Neural cell (in vitro differentiated cells): ENCODE measurements at regions not wholly inside any gene's neighbourhood (a gene's known extent, or its start where the extent isn't known, plus 50 kb on each side); places are given as distances from the start of the nearest gene placed in this dataset.

Experiments
- H2AFZ ChIP-seq: fragments of 200-600, 300-800 bp; sonication (generic), shearing (Covaris generic); 2 replicates; pipeline ENCODE4 v1.6.0; 2014; ENCODE audit warnings: low read depth, mild to moderate bottlenecking, antibody characterized with exemption, low read length, moderate library complexity
- H3F3A ChIP-seq: fragments of 200-600 bp; shearing (Covaris generic); 2 replicates; pipeline ENCODE4 v1.6.1; 2016; ENCODE audit warnings: mild to moderate bottlenecking, moderate library complexity, mixed read lengths, antibody characterized with exemption, low read length; ENCODE audit not compliant: insufficient read depth, poor library complexity, severe bottlenecking
- H3K27ac ChIP-seq: fragments of 200-600, 300-800 bp; sonication (generic), shearing (Covaris generic); 2 replicates; pipeline ENCODE4 v1.5.1; 2014; ENCODE audit warnings: mild to moderate bottlenecking, low read length, moderate library complexity
- H3K27me3 ChIP-seq: fragments of 300-800, 200-600 bp; sonication (generic), shearing (Covaris generic); 2 replicates; pipeline ENCODE4 v1.6.0; 2014; ENCODE audit warnings: mild to moderate bottlenecking, low read depth, low read length, moderate library complexity; ENCODE audit not compliant: insufficient read depth
- H3K36me3 ChIP-seq: fragments of 300-800, 200-600 bp; sonication (generic), shearing (Covaris generic); 2 replicates; pipeline ENCODE4 v1.5.1; 2014; ENCODE audit warnings: mild to moderate bottlenecking, antibody characterized with exemption, low read length, moderate library complexity; ENCODE audit not compliant: insufficient read depth
- H3K4me2 ChIP-seq: fragments of 300-800, 200-600 bp; sonication (generic), shearing (Covaris generic); 2 replicates; pipeline ENCODE4 v1.6.0; 2014; ENCODE audit warnings: mild to moderate bottlenecking, low read length
- H3K4me3 ChIP-seq: fragments of 300-800, 200-600 bp; sonication (generic), shearing (Covaris generic); 2 replicates; pipeline ENCODE4 v1.5.1; 2014; ENCODE audit warnings: mild to moderate bottlenecking, low read length, moderate library complexity
- H3K79me2 ChIP-seq: fragments of 200-600 bp; shearing (Covaris generic); replicated peaks from 2 replicates; pipeline ENCODE4 v1.6.0; 2014; ENCODE audit warnings: mild to moderate bottlenecking, low read length, moderate library complexity; ENCODE audit not compliant: insufficient read depth
- H3K9ac ChIP-seq: fragments of 300-800, 200-600 bp; sonication (generic), shearing (Covaris generic); 2 replicates; pipeline ENCODE4 v1.6.1; 2016; ENCODE audit warnings: mild to moderate bottlenecking, low read length, mixed read lengths
- H3K9me2 ChIP-seq: fragments of 200-600 bp; shearing (Covaris generic); 2 replicates; pipeline ENCODE4 v1.6.1; 2016; ENCODE audit warnings: mild to moderate bottlenecking, low read length, mixed read lengths; ENCODE audit not compliant: insufficient read depth
- H3K9me3 ChIP-seq: fragments of 200-600, 300-800 bp; sonication (generic), shearing (Covaris generic); 2 replicates; pipeline ENCODE4 v1.6.1; 2016; ENCODE audit warnings: mild to moderate bottlenecking, mixed run types, low read length, moderate library complexity, mixed read lengths
- H4K20me1 ChIP-seq: fragments of 200-600 bp; shearing (Covaris generic); 2 replicates; pipeline ENCODE4 v1.6.1; 2016; ENCODE audit warnings: mild to moderate bottlenecking, mixed run types; ENCODE audit not compliant: insufficient read depth
- CTCF ChIP-seq: fragments of 450-650 bp; IDR thresholded peaks from 2 replicates; pipeline ENCODE4 v1.5.1; 2014; ENCODE audit warnings: antibody characterized with exemption, mild to moderate bottlenecking, moderate library complexity; ENCODE audit not compliant: poor library complexity, severe bottlenecking
- EP300 ChIP-seq: fragments of 450-650 bp; conservative IDR thresholded peaks from 2 replicates; pipeline ENCODE4 v1.6.1; 2014; ENCODE audit warnings: antibody characterized with exemption, mild to moderate bottlenecking, moderate library complexity; ENCODE audit not compliant: poor library complexity, severe bottlenecking
- EZH2 ChIP-seq: fragments of 200-600, 300-800 bp; shearing (Covaris generic), sonication (generic); IDR thresholded peaks from 2 replicates; pipeline ENCODE4 v1.6.1; 2014; ENCODE audit warnings: antibody characterized with exemption, low read length, borderline replicate concordance, mild to moderate bottlenecking; ENCODE audit not compliant: insufficient read depth, poor library complexity, severe bottlenecking
- MXI1 ChIP-seq: fragments of 450-650 bp; conservative IDR thresholded peaks from 2 replicates; pipeline ENCODE4 v1.6.1; 2014; ENCODE audit warnings: antibody characterized with exemption, mild to moderate bottlenecking; ENCODE audit not compliant: poor library complexity, severe bottlenecking
- POLR2AphosphoS5 ChIP-seq: IDR thresholded peaks from 2 replicates; pipeline ENCODE4 v1.6.1; 2012
- RAD21 ChIP-seq: fragments of 450-650 bp; conservative IDR thresholded peaks from 2 replicates; pipeline ENCODE4 v1.6.1; 2014; ENCODE audit warnings: antibody characterized with exemption, mild to moderate bottlenecking, moderate library complexity
- REST ChIP-seq: IDR thresholded peaks from 2 replicates; pipeline ENCODE4 v1.6.1; 2012; ENCODE audit warnings: borderline replicate concordance
- SMC3 ChIP-seq: fragments of 450-650 bp; conservative IDR thresholded peaks from 2 replicates; pipeline ENCODE4 v1.6.1; 2014; ENCODE audit warnings: antibody characterized with exemption, mild to moderate bottlenecking, moderate library complexity; ENCODE audit not compliant: poor library complexity
- TAF1 ChIP-seq: IDR thresholded peaks from 2 replicates; pipeline ENCODE4 v1.6.1; 2012; ENCODE audit warnings: low read depth

GRCh38 chr1:104125266-104125665 lies 375.6 kb downstream of the AMY1C start:
- no peak overlapping the region for H3K4me2 ChIP-seq
- no peak overlapping the region for H3K4me3 ChIP-seq
- H4K20me1 ChIP-seq = no peaks in the 10 kb centered on the region
- H3K9me3 ChIP-seq = no peaks in the 10 kb centered on the region
- no peaks in the 10 kb centered on the region for H3K9me2 ChIP-seq
- no peak overlapping the region for H3K9ac ChIP-seq
- H3K79me2 ChIP-seq = no peaks in the 10 kb centered on the region
- no peaks in the 10 kb centered on the region for H3K36me3 ChIP-seq
- H3K27ac ChIP-seq = no peak overlapping the region
- H3F3A ChIP-seq = no peaks in the 10 kb centered on the region
- H2AFZ ChIP-seq = no peak overlapping the region
- TF ChIP-seq CTCF (no peak), EP300 (no peak), TAF1 (no peak), RAD21 (no peak), SMC3 (no peak), REST (no peak), MXI1 (no peak), POLR2AphosphoS5 (no peak), EZH2 (no peak)
- H3K27me3 ChIP-seq = no peaks in the 10 kb centered on the region

- no peaks in the 10 kb centered on the region for H3K27me3 ChIP-seq
- no peak overlapping the region for H3K27ac ChIP-seq
- H3K9me2 ChIP-seq = no peaks in the 10 kb centered on the region
- no peaks in the 10 kb centered on the region for H3K9me3 ChIP-seq
- no peak overlapping the region for H3K4me3 ChIP-seq
- no peak overlapping the region for H2AFZ ChIP-seq
- H3K36me3 ChIP-seq = no peaks in the 10 kb centered on the region
- H3K4me2 ChIP-seq = no peak overlapping the region
- no peaks in the 10 kb centered on the region for H4K20me1 ChIP-seq
- TF ChIP-seq POLR2AphosphoS5 (no peak), CTCF (no peak), RAD21 (no peak), TAF1 (no peak), REST (no peak), MXI1 (no peak)
- no peaks in the 10 kb centered on the region for H3F3A ChIP-seq
- H3K79me2 ChIP-seq = no peaks in the 10 kb centered on the region
- no peak overlapping the region for H3K9ac ChIP-seq
These were observed 376.3 kb downstream of the AMY1C start for GRCh38 chr1:104125970-104126369.
